ENCODE measurements at regions not wholly inside any gene's neighbourhood (a gene's known extent, or its start where the extent isn't known, plus 50 kb on each side); places are given as distances from the start of the nearest gene placed in this dataset.

- no peak for DNase-seq
Observed at GRCh38 chr22:26894362-26894761, 237.0 kb downstream of the MIAT start.

GRCh38 chr22:26894766-26895485 is 237.5 kb downstream of the MIAT start:
- peak; percentile 3 to 46 (median 21) for DNase-seq

GRCh38 chr22:26897384-26897783 is 240.0 kb downstream of the MIAT start:
- DNase-seq = no peak

- no peak for DNase-seq
Observed at GRCh38 chr22:26898946-26899605, 241.7 kb downstream of the MIAT start.

GRCh38 chr22:26900787-26901186 is 243.4 kb downstream of the MIAT start:
- no peak for DNase-seq

GRCh38 chr22:26901198-26901816 is 243.9 kb downstream of the MIAT start:
- DNase-seq = no peak

- DNase-seq = no peak
Observed at GRCh38 chr22:26902401-26903029, 245.1 kb downstream of the MIAT start.

- peak in 1 of 3 donors; percentile 7 for DNase-seq
Observed at GRCh38 chr22:26903030-26903856, 245.9 kb downstream of the MIAT start.

- DNase-seq = no peak
Observed at GRCh38 chr22:26904483-26904882, 247.1 kb downstream of the MIAT start.

- DNase-seq = no peak
Observed at GRCh38 chr22:26905076-26905475, 247.7 kb downstream of the MIAT start.

- DNase-seq = no peak
Observed at GRCh38 chr22:26905640-26906039, 248.3 kb downstream of the MIAT start.

GRCh38 chr22:26906464-26906863 is 249.1 kb downstream of the MIAT start:
- no peak for DNase-seq

- DNase-seq = no peak
Observed at GRCh38 chr22:26907366-26907765, 250.0 kb downstream of the MIAT start.

GRCh38 chr22:26910845-26911244 is 253.5 kb downstream of the MIAT start:
- DNase-seq = no peak

GRCh38 chr22:26912655-26913345 is 255.4 kb downstream of the MIAT start:
- no peak for DNase-seq

GRCh38 chr22:26914519-26915185 is 257.3 kb downstream of the MIAT start:
- DNase-seq = no peak

GRCh38 chr22:26916236-26916635 is 258.8 kb downstream of the MIAT start:
- no peak for DNase-seq

- DNase-seq = no peak
Observed at GRCh38 chr22:26918226-26918625, 260.8 kb downstream of the MIAT start.

- no peak for DNase-seq
Observed at GRCh38 chr22:26921726-26922125, 264.3 kb downstream of the MIAT start.

- no peak for DNase-seq
Observed at GRCh38 chr22:26922806-26923205, 265.4 kb downstream of the MIAT start.

- no peak for DNase-seq
Observed at GRCh38 chr22:26923531-26923930, 266.1 kb downstream of the MIAT start.

GRCh38 chr22:26927821-26928220 is 270.4 kb downstream of the MIAT start:
- DNase-seq = no peak

Data from suppressor macrophage treated with lipopolysaccharide for 1 hour (primary cell).